Activated CD4-positive, alpha-beta memory T cell treated with anti-CD3 and anti-CD28 coated beads, Interleukin-2, amount 10 ng/mL, durations not matched to agents 7 days and 5 days (primary cell): ENCODE measurements at regions not wholly inside any gene's neighbourhood (a gene's known extent, or its start where the extent isn't known, plus 50 kb on each side); places are given as distances from the start of the nearest gene placed in this dataset.
"Not testable (repeated sequence)": the region's sequence is repeated elsewhere in the genome, so short reads cannot be mapped to it uniquely, and the experiment has no call there.

Source experiments
- CTCF ChIA-PET: fragments of 350-600 bp; sonication (Branson Sonifier 250); formaldehyde crosslinking; loops from one replicate; lab custom pipeline; 2021; ENCODE audit warnings: antibody characterized with exemption, inconsistent platforms; lab: Charles Lee
- POLR2A ChIA-PET: fragments of 350-600 bp; sonication (Branson Sonifier 250); formaldehyde crosslinking; loops from one replicate; lab custom pipeline; 2021; ENCODE audit warnings: antibody characterized with exemption; lab: Charles Lee
- DNase-seq: peaks from one replicate; pipeline ENCODE4 v3.0.0-alpha.2; 2020
- H3K27ac Mint-ChIP-seq: one replicate; pipeline ENCODE4 v1.8.0; 2021; ENCODE audit warnings: mild to moderate bottlenecking, mixed read lengths
- H3K27me3 Mint-ChIP-seq: one replicate; pipeline ENCODE4 v1.8.0; 2021; ENCODE audit warnings: mixed read lengths
- H3K36me3 Mint-ChIP-seq: one replicate; pipeline ENCODE4 v1.8.0; 2021; ENCODE audit warnings: low read depth, mixed read lengths
- H3K4me1 Mint-ChIP-seq: one replicate; pipeline ENCODE4 v1.8.0; 2021; ENCODE audit warnings: mixed read lengths
- H3K4me3 Mint-ChIP-seq: one replicate; pipeline ENCODE4 v1.8.0; 2021; ENCODE audit warnings: mild to moderate bottlenecking, mixed read lengths
- H3K9me3 Mint-ChIP-seq: one replicate; pipeline ENCODE4 v1.8.0; 2021; ENCODE audit warnings: mixed read lengths

GRCh38 chr7:46281071-46281470, 360.0 kb upstream of the IGFBP3 start:
- Mint-ChIP-seq H3K4me3 (no peak overlapping the region), H3K9me3 (peaks cover 4% of the 10 kb centered on the region), H3K36me3 (no peaks in the 10 kb centered on the region), H3K27me3 (no peaks in the 10 kb centered on the region), H3K27ac (no peak overlapping the region), H3K4me1 (no peaks in the 10 kb centered on the region)
- no peak for DNase-seq
- CTCF ChIA-PET = no interaction called here
- POLR2A ChIA-PET = no interaction called here

GRCh38 chr7:46279290-46279689, 358.2 kb upstream of the IGFBP3 start:
- CTCF ChIA-PET = interaction anchor here (0.6 kb wide), 1 partner anchor 393 kb away, joined by 3 read pairs; no protein-coding TSS in a partner anchor
- Mint-ChIP-seq H3K27me3 (no peaks in the 10 kb centered on the region), H3K36me3 (no peaks in the 10 kb centered on the region), H3K4me3 (no peak overlapping the region), H3K9me3 (peaks cover 4% of the 10 kb centered on the region), H3K4me1 (no peaks in the 10 kb centered on the region), H3K27ac (no peak overlapping the region)
- POLR2A ChIA-PET = no interaction called here
- no peak for DNase-seq

DNA sequence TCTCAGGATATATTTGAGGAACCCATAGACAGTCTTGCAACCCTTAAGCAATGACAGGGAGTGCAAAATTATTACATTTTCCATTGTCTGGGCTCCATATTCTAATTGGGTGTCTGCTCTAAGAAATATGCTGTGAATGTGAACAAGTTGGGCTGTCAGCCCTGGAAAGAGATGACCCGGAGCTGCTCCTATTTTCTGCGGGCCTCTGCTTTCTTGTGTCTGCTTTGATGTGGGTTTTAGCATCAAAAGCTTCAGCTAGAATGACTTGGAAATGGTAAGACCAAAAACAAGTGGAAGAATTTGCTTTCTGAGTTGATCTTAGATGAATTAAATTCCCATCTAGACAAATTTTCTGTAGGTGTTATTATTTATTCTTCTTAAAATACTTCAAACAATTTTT, 343.6 kb upstream of the IGFBP3 start:
- H3K27me3 Mint-ChIP-seq = no peaks in the 10 kb centered on the region
- CTCF ChIA-PET = no interaction called here

DNA sequence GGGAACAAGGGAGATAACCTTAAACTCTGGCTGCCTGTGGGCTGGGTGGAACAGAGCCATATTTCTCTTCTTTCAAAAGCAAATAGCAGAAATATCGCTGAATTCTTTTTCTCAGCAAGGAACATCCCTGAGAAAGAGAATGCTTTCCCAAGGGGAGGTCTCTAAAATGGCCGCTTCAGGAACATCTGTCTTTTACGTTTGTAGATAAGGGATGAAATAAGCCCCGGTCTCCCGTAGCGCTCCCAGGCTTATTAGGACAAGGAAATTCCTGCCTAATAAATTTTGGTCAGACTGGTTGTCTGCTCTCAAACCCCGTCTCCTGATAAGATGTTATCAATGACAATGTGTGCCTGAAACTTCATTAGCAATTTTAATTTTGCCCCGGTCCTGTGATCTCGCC, 340.6 kb upstream of the IGFBP3 start:
- H3K4me1 Mint-ChIP-seq, H3K36me3 Mint-ChIP-seq, DNase-seq, H3K27me3 Mint-ChIP-seq, H3K27ac Mint-ChIP-seq, CTCF ChIA-PET, POLR2A ChIA-PET, H3K4me3 Mint-ChIP-seq: not testable (repeated sequence)
- peaks cover 12% of the 10 kb centered on the region for H3K9me3 Mint-ChIP-seq

More for the DNA sequence above, 343.6 kb upstream of the IGFBP3 start:
- POLR2A ChIA-PET = no interaction called here
- no peak for DNase-seq
- Mint-ChIP-seq H3K9me3 (peaks cover 11% of the 10 kb centered on the region), H3K4me1 (no peaks in the 10 kb centered on the region), H3K4me3 (no peak overlapping the region), H3K27ac (no peak overlapping the region), H3K36me3 (no peaks in the 10 kb centered on the region)

DNA sequence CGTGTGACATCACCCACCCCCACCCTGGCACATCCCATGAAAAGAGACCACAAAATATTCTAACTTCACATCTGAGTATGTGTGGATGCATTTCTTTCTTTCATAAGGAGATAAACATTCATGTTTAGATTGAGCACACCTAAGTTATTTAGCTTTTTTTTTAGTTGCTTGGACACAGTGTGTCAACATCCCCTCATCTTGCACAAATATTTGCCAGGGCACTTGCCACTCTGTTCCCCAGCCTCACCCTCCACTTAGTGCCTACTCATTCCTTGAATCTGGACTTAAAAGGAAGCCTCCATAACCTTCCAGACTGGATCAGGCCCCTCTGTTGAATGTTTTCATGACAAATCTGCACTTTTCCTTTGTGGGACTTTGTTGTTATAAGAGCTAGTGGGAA, 338.9 kb upstream of the IGFBP3 start:
- ChIA-PET POLR2A (no interaction called here), CTCF (no interaction called here)
- H3K4me1 Mint-ChIP-seq = no peaks in the 10 kb centered on the region
- H3K4me3 Mint-ChIP-seq = no peak overlapping the region
- no peaks in the 10 kb centered on the region for H3K27me3 Mint-ChIP-seq
- DNase-seq = no peak
- no peaks in the 10 kb centered on the region for H3K36me3 Mint-ChIP-seq
- H3K9me3 Mint-ChIP-seq = peaks cover 12% of the 10 kb centered on the region
- H3K27ac Mint-ChIP-seq = no peak overlapping the region

DNA sequence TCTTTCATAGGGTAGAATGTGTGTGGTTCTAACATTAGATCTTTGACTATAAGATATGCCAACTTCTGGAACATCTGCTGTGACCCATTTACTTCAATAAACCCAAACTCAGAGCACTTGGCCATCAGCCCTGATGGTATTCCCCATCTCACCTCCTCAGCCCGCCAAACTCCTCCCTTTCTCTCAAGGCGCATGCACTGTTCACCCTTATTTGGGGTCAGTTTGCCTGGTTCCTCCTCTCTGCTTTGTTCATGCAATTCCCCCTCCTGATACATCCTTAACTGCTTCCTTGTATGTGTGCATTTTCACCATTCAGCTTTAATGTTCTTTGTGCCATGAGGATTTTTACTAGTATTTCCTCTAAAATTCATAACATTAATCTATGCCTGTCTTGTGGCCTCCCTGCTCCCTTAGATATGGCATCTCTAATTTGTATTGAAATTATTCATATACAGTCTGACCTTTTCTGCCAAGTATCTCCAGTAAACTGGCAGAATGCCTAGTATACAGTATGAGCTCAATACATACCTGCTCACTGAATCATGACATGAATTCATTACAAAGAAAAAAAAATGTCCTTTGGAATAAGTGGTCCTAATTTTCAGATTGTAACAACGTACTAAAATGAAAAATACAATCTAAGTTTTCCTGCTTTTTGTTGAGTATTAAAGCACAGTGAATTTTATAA, 336.8 kb upstream of the IGFBP3 start:
- ChIA-PET CTCF (no interaction called here), POLR2A (no interaction called here)
- no peak overlapping the region for H3K27ac Mint-ChIP-seq
- H3K4me1 Mint-ChIP-seq = no peaks in the 10 kb centered on the region
- no peak overlapping the region for H3K4me3 Mint-ChIP-seq
- H3K9me3 Mint-ChIP-seq = peaks cover 10% of the 10 kb centered on the region
- DNase-seq = no peak
- no peaks in the 10 kb centered on the region for H3K27me3 Mint-ChIP-seq
- no peaks in the 10 kb centered on the region for H3K36me3 Mint-ChIP-seq

DNA sequence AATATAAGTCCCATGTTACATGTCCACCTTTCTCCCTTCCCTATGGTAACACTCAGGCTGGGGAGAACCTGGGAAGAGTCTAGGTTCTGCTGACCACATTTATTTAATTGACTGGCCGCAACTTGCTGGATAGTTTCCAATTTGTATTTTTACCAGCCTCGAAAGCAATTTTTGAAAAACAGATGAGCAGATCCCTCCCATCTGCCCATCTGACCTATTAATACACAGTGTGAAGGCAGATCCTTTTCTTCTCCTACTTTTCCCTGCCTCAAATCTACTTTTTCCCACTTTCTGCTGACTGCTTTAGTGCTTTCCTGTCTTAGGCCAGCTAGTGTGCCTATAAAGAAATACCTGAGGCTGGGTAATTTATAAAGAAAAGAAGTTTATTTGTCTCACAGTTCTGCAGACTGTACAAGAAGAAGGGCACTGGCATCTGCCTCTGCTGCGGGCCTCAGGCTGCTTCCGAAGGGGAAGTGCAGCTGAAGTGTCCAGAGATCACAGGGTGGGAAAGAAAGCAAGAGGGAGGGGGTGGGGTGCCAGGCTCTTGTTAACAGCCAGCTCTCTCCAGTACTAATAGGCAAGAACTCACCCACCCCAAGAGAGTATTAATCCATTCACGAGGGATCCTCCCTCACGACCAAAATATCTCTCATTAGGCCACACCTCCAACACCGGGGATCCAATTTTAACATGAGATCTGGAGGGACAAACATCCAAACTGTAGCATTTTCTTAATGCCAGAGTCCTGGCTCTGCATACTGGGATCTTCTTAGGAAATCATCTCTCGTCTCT, 336.0 kb upstream of the IGFBP3 start:
- DNase-seq = no peak
- CTCF ChIA-PET = no interaction called here
- no peaks in the 10 kb centered on the region for H3K36me3 Mint-ChIP-seq
- no peaks in the 10 kb centered on the region for H3K4me1 Mint-ChIP-seq
- no peaks in the 10 kb centered on the region for H3K27me3 Mint-ChIP-seq
- no peak overlapping the region for H3K4me3 Mint-ChIP-seq
- no peak overlapping the region for H3K27ac Mint-ChIP-seq
- peaks cover 9% of the 10 kb centered on the region for H3K9me3 Mint-ChIP-seq
- POLR2A ChIA-PET = no interaction called here

DNA sequence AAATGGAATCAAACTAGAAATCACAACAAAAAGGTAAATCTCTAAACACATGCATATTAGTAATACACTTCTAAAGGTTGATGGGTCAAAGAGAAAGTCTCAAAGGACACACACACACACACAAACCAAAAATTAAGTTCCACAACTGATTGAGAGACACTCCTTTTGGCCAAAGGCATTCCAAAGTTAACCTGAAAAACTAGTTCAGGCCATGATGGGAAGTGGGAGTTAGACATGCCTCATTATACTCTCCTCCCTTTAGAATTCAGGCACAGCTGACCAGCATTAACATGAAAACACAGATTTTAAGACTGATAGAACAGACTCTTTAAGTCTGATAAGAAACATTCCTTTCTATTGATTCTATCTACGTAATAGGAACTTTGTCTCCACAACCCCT, 332.4 kb upstream of the IGFBP3 start:
- Mint-ChIP-seq H3K9me3 (peaks cover under 1% of the 10 kb centered on the region), H3K27me3 (no peaks in the 10 kb centered on the region), H3K4me3 (no peak overlapping the region), H3K27ac (no peak overlapping the region), H3K4me1 (no peaks in the 10 kb centered on the region), H3K36me3 (no peaks in the 10 kb centered on the region)
- POLR2A ChIA-PET = no interaction called here
- DNase-seq = no peak
- CTCF ChIA-PET = no interaction called here

- Mint-ChIP-seq H3K4me3 (no peak overlapping the region), H3K4me1 (no peaks in the 10 kb centered on the region), H3K36me3 (no peaks in the 10 kb centered on the region), H3K27ac (no peak overlapping the region), H3K9me3 (no peaks in the 10 kb centered on the region), H3K27me3 (no peaks in the 10 kb centered on the region)
- DNase-seq = no peak
- ChIA-PET POLR2A (no interaction called here), CTCF (no interaction called here)
Observed at GRCh38 chr7:46247664-46248063, 326.6 kb upstream of the IGFBP3 start.

DNA sequence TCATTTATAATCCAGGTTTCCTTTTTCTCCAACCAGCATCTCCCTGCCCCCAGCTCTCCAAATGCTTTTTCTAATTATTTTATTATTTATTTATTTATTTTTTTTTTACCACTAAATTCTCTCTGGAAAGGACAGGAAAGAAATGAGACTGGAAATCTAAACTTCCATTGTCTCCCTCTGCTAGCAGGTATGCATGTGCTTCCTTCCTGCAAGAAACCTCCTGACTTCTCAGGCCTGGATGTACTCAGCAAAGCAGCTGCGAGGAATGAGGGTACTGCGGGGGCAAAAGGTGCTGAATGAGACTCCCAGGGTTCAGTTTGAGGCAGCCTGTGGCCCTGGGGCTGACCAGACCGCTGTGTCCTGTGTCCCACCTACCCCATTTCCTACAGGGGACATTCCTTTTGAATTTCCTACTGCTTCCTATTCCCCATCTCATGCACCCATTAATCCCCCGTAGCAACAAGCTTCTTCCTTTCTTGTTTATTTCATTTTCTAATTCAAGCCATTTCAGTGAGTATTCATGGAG, 324.6 kb upstream of the IGFBP3 start:
- ChIA-PET CTCF (no interaction called here), POLR2A (no interaction called here)
- DNase-seq = no peak
- Mint-ChIP-seq H3K27me3 (no peaks in the 10 kb centered on the region), H3K4me1 (no peaks in the 10 kb centered on the region), H3K36me3 (no peaks in the 10 kb centered on the region), H3K4me3 (no peak overlapping the region), H3K9me3 (peaks cover 2% of the 10 kb centered on the region), H3K27ac (no peak overlapping the region)

DNA sequence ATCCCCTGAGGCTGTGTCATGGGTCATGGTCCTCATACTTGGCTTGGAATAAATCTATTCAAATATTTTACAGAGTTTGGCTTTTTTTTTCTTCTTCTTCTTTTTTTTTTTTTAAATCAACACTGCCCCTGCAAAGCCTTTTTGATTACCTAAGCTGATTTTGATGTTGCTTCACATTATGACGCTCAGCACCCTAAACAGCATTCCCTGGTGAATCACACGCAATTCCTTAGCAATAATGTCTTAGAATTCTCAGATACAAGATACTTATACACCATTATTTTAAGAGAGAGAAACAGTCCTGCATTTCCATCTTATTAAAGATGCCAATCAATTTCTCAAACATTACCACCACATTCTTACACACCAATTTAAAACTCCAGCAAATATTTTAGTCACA, 323.7 kb upstream of the IGFBP3 start:
- POLR2A ChIA-PET = no interaction called here
- no peak overlapping the region for H3K27ac Mint-ChIP-seq
- CTCF ChIA-PET = no interaction called here
- H3K36me3 Mint-ChIP-seq = no peaks in the 10 kb centered on the region
- H3K4me1 Mint-ChIP-seq = no peaks in the 10 kb centered on the region
- H3K9me3 Mint-ChIP-seq = peaks cover 2% of the 10 kb centered on the region
- no peak overlapping the region for H3K4me3 Mint-ChIP-seq
- no peaks in the 10 kb centered on the region for H3K27me3 Mint-ChIP-seq
- DNase-seq = no peak

GRCh38 chr7:46243406-46243805, 322.3 kb upstream of the IGFBP3 start:
- Mint-ChIP-seq H3K4me1 (no peaks in the 10 kb centered on the region), H3K9me3 (peaks cover 2% of the 10 kb centered on the region), H3K36me3 (no peaks in the 10 kb centered on the region), H3K27ac (no peak overlapping the region), H3K27me3 (no peaks in the 10 kb centered on the region), H3K4me3 (no peak overlapping the region)
- ChIA-PET POLR2A (no interaction called here), CTCF (no interaction called here)
- no peak for DNase-seq

DNA sequence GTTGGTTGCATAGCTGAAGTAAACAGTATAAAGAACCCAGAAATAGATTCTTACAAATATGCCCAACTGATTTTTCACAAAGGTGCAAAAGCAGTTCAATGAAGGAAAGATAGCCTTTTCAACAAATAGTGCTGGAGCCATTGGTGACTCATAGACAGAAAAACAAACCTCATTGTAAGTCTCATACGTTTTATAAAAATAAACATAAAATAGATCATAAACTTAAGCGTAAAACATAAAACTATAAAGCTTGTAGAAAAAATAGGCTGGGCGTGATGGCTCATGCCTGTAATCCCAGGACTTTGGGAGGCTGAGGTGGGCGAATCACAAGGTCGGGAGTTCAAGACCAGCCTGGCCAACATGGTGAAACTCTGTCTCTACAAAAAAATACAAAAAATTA, 318.8 kb upstream of the IGFBP3 start:
- Mint-ChIP-seq H3K36me3 (no peaks in the 10 kb centered on the region), H3K27me3 (no peaks in the 10 kb centered on the region), H3K4me3 (no peak overlapping the region), H3K9me3 (peaks cover 2% of the 10 kb centered on the region), H3K4me1 (no peaks in the 10 kb centered on the region), H3K27ac (no peak overlapping the region)
- no peak for DNase-seq
- ChIA-PET CTCF (no interaction called here), POLR2A (no interaction called here)

GRCh38 chr7:46237466-46237865, 316.4 kb upstream of the IGFBP3 start:
- Mint-ChIP-seq H3K27me3 (no peaks in the 10 kb centered on the region), H3K9me3 (peaks cover under 1% of the 10 kb centered on the region), H3K4me1 (no peaks in the 10 kb centered on the region), H3K36me3 (no peaks in the 10 kb centered on the region), H3K27ac (no peak overlapping the region), H3K4me3 (no peak overlapping the region)
- POLR2A ChIA-PET = no interaction called here
- DNase-seq = no peak
- CTCF ChIA-PET = no interaction called here
